SK-N-SH (cell line): ENCODE measurements at regions not wholly inside any gene's neighbourhood (a gene's known extent, or its start where the extent isn't known, plus 50 kb on each side); places are given as distances from the start of the nearest gene placed in this dataset.

Source experiments
- EZH2phosphoT487 ChIP-seq: fragments of 200-600 bp; sonication (generic); IDR thresholded peaks from 2 replicates; pipeline ENCODE4 v1.6.1; 2017; ENCODE audit warnings: low read depth, mixed run types, mild to moderate bottlenecking, antibody characterized with exemption, moderate library complexity, borderline replicate concordance
- TAF1 ChIP-seq: IDR thresholded peaks from 2 replicates; pipeline ENCODE4 v1.6.1; 2012; ENCODE audit warnings: low read depth, mild to moderate bottlenecking, low read length, moderate library complexity, borderline replicate concordance

- TF ChIP-seq EZH2phosphoT487 (no peak), TAF1 (no peak)
These were observed 111.1 kb downstream of the TLR4 start for GRCh38 chr9:117815315-117815714.
